GM19035 (cell line): ENCODE measurements at regions not wholly inside any gene's neighbourhood (a gene's known extent, or its start where the extent isn't known, plus 50 kb on each side); places are given as distances from the start of the nearest gene placed in this dataset.
"Not testable (repeated sequence)": the region's sequence is repeated elsewhere in the genome, so short reads cannot be mapped to it uniquely, and the experiment has no call there.

Experiments
- ATAC-seq: cut with Tn5 transposase; IDR thresholded peaks from one replicate; pipeline ENCODE4 v1.9.1; 2021; ENCODE audit not compliant: unreplicated experiment

GRCh38 chr7:65254061-65254460 is 119.6 kb upstream of the ZNF92 start:
- no peak for ATAC-seq

DNA sequence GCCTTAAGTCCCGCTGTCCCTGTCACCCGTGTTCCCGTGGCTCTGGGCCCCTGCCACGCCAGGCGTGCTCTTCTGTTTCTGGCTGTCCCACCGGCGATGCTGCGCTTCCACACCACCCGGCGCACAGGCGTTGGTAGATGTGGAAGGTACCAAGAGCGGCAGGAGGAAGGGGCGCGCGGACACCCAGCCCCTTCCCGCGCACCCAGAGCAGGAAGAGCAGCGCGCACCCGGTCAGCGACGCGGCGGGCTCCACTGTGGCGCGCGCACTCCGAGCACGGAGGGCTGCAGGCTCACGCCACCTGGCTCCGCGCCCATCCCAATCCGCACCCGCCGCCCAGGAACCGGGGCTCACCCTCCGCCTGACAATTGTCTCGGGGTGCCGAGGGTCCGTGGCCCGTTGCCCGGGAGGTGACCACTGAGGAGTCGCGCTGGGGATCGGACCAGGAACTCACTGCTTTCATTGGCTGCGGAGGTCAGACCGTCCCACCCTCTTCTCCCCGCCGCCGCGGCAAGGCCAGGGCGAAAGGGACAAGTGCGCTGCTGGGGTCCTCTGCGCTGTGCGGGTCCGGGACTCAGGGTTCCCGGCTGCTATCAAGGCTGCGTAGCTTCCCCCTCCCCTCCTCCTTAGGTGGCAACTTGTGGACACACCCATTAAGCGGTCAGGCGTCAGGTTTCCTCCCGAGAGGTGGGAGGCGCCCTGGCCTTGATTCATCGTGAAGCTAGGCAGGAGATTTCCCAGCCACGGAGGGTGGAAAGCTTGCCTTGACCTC is 121.6 kb upstream of the ZNF92 start:
- ATAC-seq = peak; percentile 56

DNA sequence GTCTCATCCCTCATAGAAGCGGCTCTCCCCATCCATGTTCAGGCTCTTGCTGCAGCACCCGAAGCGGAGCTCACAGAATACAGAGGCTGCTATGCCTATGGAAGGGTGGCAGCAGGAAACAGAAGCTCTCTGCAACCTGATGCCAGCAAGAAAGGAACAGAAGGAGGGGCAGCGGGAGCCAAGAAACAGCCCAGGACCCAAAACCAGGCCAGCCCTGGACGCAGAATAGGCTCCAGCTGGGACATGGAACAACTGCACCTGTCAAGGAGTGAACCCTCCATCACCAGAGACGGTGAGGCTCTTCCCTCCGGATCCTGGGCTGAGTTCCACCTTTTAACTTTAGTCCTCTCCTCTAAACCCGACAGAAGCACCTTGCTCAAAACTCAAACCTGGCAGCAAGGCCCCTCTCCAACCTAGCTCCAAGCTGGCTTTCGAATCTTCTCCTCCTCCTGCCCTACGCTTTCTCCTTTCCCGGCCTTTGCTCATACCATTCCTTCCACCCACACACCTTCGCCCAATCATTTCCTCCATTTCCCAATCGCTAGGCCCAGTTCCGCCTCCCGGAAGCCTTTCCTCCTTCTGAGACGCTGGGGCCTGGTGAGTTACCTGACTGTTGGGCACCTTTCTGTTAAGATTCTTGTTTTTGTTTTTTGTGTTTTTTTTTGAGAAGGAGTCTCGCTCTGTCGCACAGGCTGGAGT is 122.8 kb upstream of the ZNF92 start:
- no peak for ATAC-seq

GRCh38 chr7:65250216-65250615 is 123.4 kb upstream of the ZNF92 start:
- no peak for ATAC-seq

DNA sequence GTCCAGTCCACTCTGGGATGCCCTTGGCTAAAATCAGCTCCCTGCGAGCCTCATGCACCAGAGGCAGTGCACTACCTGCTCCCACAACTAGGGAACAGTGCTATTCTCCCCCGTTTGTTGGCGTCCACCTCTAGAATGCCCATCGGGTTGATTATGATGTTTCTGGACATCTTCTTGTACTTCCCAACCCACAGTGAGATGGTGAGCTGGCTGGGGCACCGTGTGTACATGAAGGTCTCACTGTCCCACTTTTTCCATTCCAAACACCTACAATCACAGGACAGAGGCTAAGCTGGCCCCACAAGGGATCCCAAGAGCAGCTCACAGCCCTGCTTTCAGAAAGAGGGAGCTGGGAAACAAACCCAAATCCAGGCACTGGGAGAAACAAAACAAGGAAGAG is 126.2 kb upstream of the ZNF92 start:
- ATAC-seq = no peak

- no peak for ATAC-seq
Observed at GRCh38 chr7:65239707-65240352, 133.8 kb upstream of the ZNF92 start.

GRCh38 chr7:65239324-65239706 is 134.3 kb upstream of the ZNF92 start:
- ATAC-seq = no peak

DNA sequence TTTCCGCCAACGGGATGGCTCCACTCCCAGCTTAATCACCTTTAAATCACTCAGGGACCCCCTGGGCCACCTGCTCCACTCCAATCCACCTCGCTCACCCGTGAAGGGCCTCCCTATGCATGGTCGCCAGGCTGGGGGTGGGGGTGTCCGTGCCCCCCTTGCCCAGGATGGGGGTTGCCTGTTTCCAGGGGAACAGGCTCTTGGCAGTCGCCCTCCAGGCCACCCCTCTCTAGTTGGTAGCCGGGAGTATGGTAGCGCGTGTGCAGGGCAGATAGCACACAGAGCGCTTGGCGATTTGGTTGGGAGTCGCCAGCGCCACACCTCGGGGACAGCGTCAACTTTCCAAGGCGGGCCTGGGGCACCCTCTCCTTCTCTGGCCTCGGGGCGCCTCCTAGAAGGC is 134.9 kb upstream of the ZNF92 start:
- no peak for ATAC-seq

GRCh38 chr7:65235586-65235985 is 138.1 kb upstream of the ZNF92 start:
- ATAC-seq = no peak

GRCh38 chr7:65233409-65234034 is 140.1 kb upstream of the ZNF92 start:
- ATAC-seq = no peak

DNA sequence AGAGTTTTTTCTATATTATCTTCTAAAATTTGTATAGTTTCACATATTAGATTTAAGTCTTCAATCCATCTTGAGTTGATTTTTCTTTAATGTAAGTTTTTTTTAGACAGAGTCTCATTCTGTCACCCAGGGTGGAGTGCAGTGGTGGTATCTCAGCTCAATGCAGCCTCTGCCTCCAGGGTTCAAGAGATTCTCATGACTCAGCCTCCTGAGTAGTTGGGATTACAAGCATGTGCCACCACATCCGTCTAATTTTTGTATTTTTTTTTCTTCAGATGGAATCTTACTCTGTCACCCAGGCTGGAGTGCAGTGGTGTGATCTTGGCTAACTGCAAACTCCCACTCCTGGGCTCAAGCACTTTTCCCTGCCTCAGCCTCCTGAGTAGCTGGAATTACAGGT is 143.4 kb upstream of the ZNF92 start:
- no peak for ATAC-seq

DNA sequence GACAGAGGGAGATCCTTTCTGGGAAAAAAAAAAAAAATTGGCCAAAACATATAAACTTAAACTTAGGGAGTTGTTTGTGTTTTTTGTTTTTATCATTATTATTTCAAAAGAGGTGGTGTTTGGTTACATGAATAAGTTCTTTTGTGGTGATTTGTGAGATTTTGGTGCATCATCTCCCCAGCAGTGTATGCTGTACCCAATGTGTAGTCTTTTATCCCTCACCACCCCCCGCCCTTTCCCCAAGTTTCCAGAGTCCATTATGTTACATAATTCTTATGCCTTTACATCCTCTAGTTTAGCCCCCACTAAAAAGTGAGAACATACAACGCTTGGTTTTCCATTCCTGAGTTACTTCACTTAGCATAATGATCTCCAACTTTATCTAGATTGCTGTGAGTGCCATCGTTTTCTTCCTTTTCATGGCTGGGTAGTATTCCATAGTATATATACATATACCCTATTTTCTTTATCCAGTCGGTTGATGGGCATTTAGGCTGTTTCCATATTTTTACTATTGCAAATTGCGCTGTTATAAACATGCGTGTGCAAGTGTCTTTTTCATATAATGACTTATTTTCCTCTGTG is 148.1 kb upstream of the ZNF92 start:
- no peak for ATAC-seq

DNA sequence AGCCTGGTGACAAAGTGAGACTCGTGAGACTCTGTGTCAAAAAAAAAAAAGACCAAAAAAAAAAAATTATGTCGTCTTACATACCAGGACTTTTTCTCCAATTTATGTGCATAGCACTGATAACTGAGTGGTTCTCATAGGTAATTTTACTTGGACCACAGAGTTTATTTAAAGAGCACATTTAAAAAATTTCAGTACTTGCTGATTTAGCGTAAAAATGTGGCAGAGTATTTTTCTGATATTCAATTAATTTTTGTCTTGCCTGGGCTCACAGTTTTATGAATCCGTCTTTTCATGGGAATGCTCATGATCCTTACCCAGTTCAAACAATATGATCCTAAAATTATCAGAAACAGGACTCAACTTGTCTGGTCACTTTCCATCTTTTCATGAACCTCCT is 151.0 kb upstream of the ZNF92 start:
- no peak for ATAC-seq

DNA sequence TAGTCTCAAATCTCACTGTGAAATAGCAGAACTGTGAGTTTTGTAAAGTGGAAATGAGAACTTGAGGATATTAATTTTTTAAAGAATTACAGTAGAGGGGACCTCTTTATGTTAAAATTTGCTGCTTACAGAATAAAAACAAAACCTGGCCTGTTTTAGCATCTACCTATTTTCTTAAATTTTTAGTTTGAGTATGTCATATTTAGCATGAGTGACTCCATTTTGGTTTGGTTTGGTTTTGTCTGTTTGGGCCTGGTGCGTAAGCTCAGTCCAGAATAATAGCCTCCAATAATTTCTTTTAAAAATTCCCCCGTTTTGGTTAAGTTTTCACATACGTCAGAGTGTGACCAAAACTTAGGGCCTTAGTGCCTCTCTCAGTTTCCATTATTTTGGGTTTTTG is 152.0 kb upstream of the ZNF92 start:
- no peak for ATAC-seq

DNA sequence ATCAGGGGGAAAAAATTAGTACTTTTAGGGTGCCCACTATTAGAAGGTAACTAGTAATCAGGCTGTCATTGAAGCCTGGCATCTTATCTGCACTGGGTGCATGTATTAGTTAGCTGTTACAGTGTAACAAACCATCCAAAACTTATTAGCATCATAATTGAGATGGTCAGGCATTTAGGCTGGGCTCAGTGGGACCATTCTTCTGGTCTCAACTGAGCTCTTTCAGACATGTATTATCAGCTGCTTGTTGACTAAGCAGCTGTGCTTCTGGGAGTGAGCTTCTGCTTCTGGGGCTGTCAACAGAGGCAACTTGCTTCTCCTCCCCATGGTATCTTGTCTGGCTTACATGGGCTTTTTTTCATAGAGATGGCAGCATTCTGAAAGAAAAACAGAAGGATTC is 154.0 kb upstream of the ZNF92 start:
- ATAC-seq = no peak

- ATAC-seq = peak; percentile 92
Observed at GRCh38 chr7:65216469-65216868, 157.2 kb upstream of the ZNF92 start.

GRCh38 chr7:65213260-65213659 is 160.4 kb upstream of the ZNF92 start:
- ATAC-seq = not testable (repeated sequence)

GRCh38 chr7:65199221-65199620 is 174.4 kb upstream of the ZNF92 start:
- ATAC-seq = not testable (repeated sequence)

DNA sequence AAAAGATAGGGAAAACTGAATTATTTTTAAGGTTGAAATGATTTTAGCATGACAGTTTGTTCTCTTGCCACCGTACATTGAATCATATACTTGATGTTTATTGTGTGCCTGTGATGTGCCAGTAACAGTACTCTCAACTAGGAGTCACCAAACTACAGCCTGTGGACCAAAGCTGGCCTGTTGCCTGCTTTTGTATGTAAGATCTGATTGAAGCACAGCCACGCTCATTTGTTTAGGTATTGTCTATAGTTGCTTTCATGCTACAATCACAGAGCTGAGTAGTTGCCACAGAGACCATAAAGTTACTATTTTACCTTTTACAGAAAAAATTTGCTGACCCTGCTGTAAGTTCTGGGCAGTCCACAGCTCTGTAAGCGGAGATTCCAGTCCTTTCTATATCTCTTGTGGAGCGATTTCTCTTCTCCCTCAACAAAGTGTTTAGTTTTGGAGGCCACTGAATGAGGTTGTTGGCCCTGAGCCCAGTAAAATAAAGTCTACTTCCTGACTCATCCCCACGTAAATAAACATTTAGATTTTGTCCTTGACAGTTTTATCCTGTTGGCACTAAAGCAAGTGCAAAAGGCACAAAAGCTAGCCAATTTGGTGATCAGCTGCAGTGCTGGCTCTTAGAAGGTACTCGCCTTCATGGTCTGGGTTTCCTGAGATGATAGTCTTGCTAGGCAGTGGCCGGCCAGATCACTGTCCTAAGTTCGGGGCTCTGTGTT is 180.2 kb upstream of the ZNF92 start:
- not testable (repeated sequence) for ATAC-seq

DNA sequence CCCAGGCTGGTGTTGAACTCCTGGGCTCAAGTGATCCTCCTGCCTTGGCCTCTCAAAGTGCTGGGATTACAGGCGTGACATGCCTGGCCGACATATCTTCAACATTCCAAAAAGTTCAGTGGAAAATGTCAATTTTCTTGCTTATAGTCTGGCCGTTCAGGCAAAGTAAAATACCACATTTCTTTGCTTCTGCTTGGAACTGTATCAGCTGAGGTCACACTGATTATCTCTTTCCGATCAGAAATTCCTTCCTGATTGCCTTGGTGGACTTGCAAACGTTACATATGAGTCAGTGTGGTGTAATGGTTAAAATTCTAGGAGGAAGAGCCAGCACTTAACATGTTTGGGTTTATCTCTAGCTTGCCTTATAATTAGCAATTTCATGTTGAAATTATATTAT is 170.6 kb upstream of the ERV3-1 start:
- not testable (repeated sequence) for ATAC-seq

DNA sequence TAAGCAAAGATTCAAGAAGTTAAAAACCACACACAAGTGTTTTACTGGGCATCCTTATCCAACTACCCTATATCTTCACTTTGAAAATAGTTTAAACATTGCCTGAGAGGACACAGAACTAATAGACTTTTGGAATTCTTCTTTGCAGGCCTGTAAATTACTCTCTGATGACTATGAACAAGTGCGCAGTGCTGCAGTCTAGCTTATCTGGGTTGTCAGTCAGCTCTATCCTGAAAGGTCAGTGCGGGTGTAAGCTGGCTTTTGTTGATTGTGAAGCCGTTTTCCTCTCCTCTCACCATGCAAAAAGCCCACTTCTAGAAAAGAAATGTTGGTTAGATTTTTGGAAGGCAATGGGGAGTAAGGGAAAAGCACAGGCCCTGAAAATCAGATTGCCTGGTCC is 143.6 kb upstream of the ERV3-1 start:
- not testable (repeated sequence) for ATAC-seq
